B cell (primary cell): ENCODE measurements at regions not wholly inside any gene's neighbourhood (a gene's known extent, or its start where the extent isn't known, plus 50 kb on each side); places are given as distances from the start of the nearest gene placed in this dataset.

Experiments used
- ATAC-seq: fragments of 200-7000 bp; cut with Tn5 transposase; one replicate; pipeline ENCODE4 v1.10.0; 2021; ENCODE audit warnings: low read depth, mild to moderate bottlenecking, moderate number of reproducible peaks, moderate library complexity
- CTCF ChIA-PET: fragments of 350-600 bp; sonication (Branson Sonifier 250); formaldehyde crosslinking; loops from one replicate; lab custom pipeline; 2021; ENCODE audit warnings: antibody characterized with exemption, inconsistent platforms; lab: Charles Lee
- POLR2A ChIA-PET: fragments of 350-600 bp; sonication (Branson Sonifier 250); formaldehyde crosslinking; loops from one replicate; lab custom pipeline; 2021; ENCODE audit warnings: antibody characterized with exemption; lab: Charles Lee
- DNase-seq: peaks from one replicate; pipeline ENCODE4 v3.0.0; 2013
- H2AFZ ChIP-seq: 2 replicates; pipeline ENCODE4 v1.6.1; 2012; ENCODE audit warnings: mild to moderate bottlenecking, low read depth, low read length; ENCODE audit not compliant: insufficient read depth, poor library complexity, severe bottlenecking
- H3K27ac ChIP-seq, 2 donors: 1 replicate in 1 of 2; 2 replicates in 1 of 2; pipeline ENCODE4 v1.5.1; 2012 to 2013; ENCODE audit warnings: low read length in 2 of 2, mild to moderate bottlenecking in 2 of 2, moderate library complexity in 1 of 2
- H3K27me3 ChIP-seq, 4 experiments: fragments of 200-600 bp in 1 of 4; sonication (generic) in 1 of 4; replicated peaks in 1 of 4; 1 replicate in 2 of 4; 2 replicates in 2 of 4; pipeline versions ENCODE4 v1.6.1 to v1.7.0; 2013 to 2016; ENCODE audit warnings: low read length in 3 of 4, mild to moderate bottlenecking in 2 of 4, mixed read lengths in 1 of 4, moderate library complexity in 1 of 4; ENCODE audit not compliant: insufficient read depth in 4 of 4, control insufficient read depth in 3 of 4; ENCODE audit errors: control extremely low read depth in 1 of 4
- H3K36me3 ChIP-seq, 2 experiments: replicated peaks in 1 of 2; 1 replicate in 1 of 2; 2 replicates in 1 of 2; pipeline versions ENCODE4 v1.6.1 to v1.7.1; 2013; ENCODE audit warnings: low read length in 1 of 2; ENCODE audit not compliant: insufficient read depth in 2 of 2, control insufficient read depth in 1 of 2; ENCODE audit errors: control extremely low read depth in 1 of 2, extremely low read depth in 1 of 2
- H3K4me1 ChIP-seq, 2 donors: fragments of 200-600 bp in 1 of 2; sonication (generic) in 1 of 2; 1 replicate in 1 of 2; 2 replicates in 1 of 2; pipeline versions ENCODE4 v1.5.1 to v1.6.1; 2013 to 2017; ENCODE audit warnings: low read length in 2 of 2; ENCODE audit not compliant: control insufficient read depth in 2 of 2, insufficient read depth in 2 of 2
- H3K4me2 ChIP-seq: replicated peaks from 2 replicates; pipeline ENCODE3; 2012; ENCODE audit warnings: mild to moderate bottlenecking, low read depth, low read length; ENCODE audit not compliant: poor library complexity, severe bottlenecking
- H3K4me3 ChIP-seq, 5 experiments: fragments of 200-600 bp in 1 of 5; sonication (generic) in 1 of 5; 1 replicate in 3 of 5; 2 replicates in 2 of 5; pipeline versions ENCODE4 v1.5.1 to v1.7.0; 2011 to 2016; ENCODE audit warnings: low read length in 4 of 5, mild to moderate bottlenecking in 4 of 5, low read depth in 2 of 5, control low read depth in 1 of 5, moderate library complexity in 1 of 5; ENCODE audit not compliant: insufficient read depth in 1 of 5; ENCODE audit errors: control extremely low read depth in 1 of 5, extremely low read depth in 1 of 5
- H3K79me2 ChIP-seq: fragments of 200-600 bp; sonication (generic); one replicate; pipeline ENCODE4 v1.6.0; 2016; ENCODE audit warnings: low read length; ENCODE audit not compliant: control insufficient read depth, insufficient read depth
- H3K9ac ChIP-seq: fragments of 200-600 bp; sonication (generic); 2 replicates; pipeline ENCODE4 v1.6.1; 2017; ENCODE audit warnings: mild to moderate bottlenecking, low read length, moderate library complexity
- H3K9me3 ChIP-seq, 3 donors: one replicate each; pipeline versions ENCODE4 v1.6.1 to v1.7.1; 2013; ENCODE audit warnings: low read length in 2 of 3; ENCODE audit not compliant: control insufficient read depth in 2 of 3, insufficient read depth in 1 of 3; ENCODE audit errors: control extremely low read depth in 1 of 3
- H4K20me1 ChIP-seq: 2 replicates; pipeline ENCODE4 v1.6.0; 2012; ENCODE audit warnings: mild to moderate bottlenecking, low read length; ENCODE audit not compliant: insufficient read depth, control insufficient read depth, poor library complexity, severe bottlenecking
- H3K27ac Mint-ChIP-seq: one replicate; pipeline ENCODE4 v1.8.0; 2021; ENCODE audit warnings: mixed read lengths
- H3K27me3 Mint-ChIP-seq: one replicate; pipeline ENCODE4 v1.8.0; 2021; ENCODE audit warnings: mixed read lengths
- H3K4me1 Mint-ChIP-seq: one replicate; pipeline ENCODE4 v1.8.0; 2021; ENCODE audit warnings: mixed read lengths
- H3K4me3 Mint-ChIP-seq: one replicate; pipeline ENCODE4 v1.8.0; 2021; ENCODE audit warnings: mixed read lengths
- H3K9me3 Mint-ChIP-seq: one replicate; pipeline ENCODE4 v1.8.0; 2022; ENCODE audit warnings: mixed read lengths; ENCODE audit not compliant: insufficient read depth
- CTCF ChIP-seq: fragments of 200-600 bp; IDR thresholded peaks from one replicate; pipeline ENCODE4 v1.8.0; 2022; ENCODE audit warnings: antibody characterized with exemption, mild to moderate bottlenecking
- EZH2 ChIP-seq: IDR thresholded peaks from 2 replicates; pipeline ENCODE4 v1.6.1; 2012; ENCODE audit warnings: borderline replicate concordance, low read depth, mild to moderate bottlenecking, moderate library complexity, low read length; ENCODE audit not compliant: insufficient read depth, poor library complexity, severe bottlenecking
- WGBS: methylation state at CpG from one replicate; pipeline ENCODE4 v1.1.5; 2013; ENCODE audit warnings: missing lambda C conversion rate; ENCODE audit not compliant: insufficient coverage; 5-methylcytosine and 5-hydroxymethylcytosine counted together
- intact Hi-C: fragments of 100-400 bp; cut with micrococcal nuclease; formaldehyde crosslinking; loops from one replicate; pipeline ENCODE4 v1.10.0; 2022

- Histone ChIP-seq H3K9ac (no peak overlapping the region), H3K79me2 (no peaks in the 10 kb centered on the region), H3K27ac (no peak overlapping the region), H3K4me1 (no peaks in the 10 kb centered on the region), H4K20me1 (no peaks in the 10 kb centered on the region), H3K36me3 (no peaks in the 10 kb centered on the region), H3K9me3 (no peaks in the 10 kb centered on the region), H3K27me3 (no peaks in the 10 kb centered on the region), H2AFZ (no peak overlapping the region), H3K4me3 (no peak overlapping the region), H3K4me2 (no peak overlapping the region)
- no peak overlapping the region for H3K4me3 Mint-ChIP-seq
- H3K27ac Mint-ChIP-seq: no peak overlapping the region
- no CpG with 5 or more reads among the region's 1 CpG for WGBS
- H3K27me3 Mint-ChIP-seq: no peaks in the 10 kb centered on the region
- ChIA-PET CTCF (no interaction called here), POLR2A (no interaction called here)
- H3K9me3 Mint-ChIP-seq: peaks cover 2% of the 10 kb centered on the region
- intact Hi-C loops: no loop called here
- DNase-seq (no peak), ATAC-seq (no peak)
- TF ChIP-seq CTCF: no peak
- no peaks in the 10 kb centered on the region for H3K4me1 Mint-ChIP-seq
Measured at GRCh38 chr13:106233134-106233735, 302.2 kb downstream of the EFNB2 start.

- Histone ChIP-seq H3K4me3 (no peak overlapping the region), H3K27ac (no peak overlapping the region), H3K4me1 (no peaks in the 10 kb centered on the region), H3K9ac (no peak overlapping the region), H3K9me3 (no peaks in the 10 kb centered on the region), H3K4me2 (no peak overlapping the region), H3K79me2 (no peaks in the 10 kb centered on the region), H4K20me1 (no peaks in the 10 kb centered on the region), H2AFZ (no peak overlapping the region), H3K27me3 (no peaks in the 10 kb centered on the region), H3K36me3 (no peaks in the 10 kb centered on the region)
- CTCF ChIA-PET: no interaction called here
- Mint-ChIP-seq H3K27me3 (no peaks in the 10 kb centered on the region), H3K27ac (no peak overlapping the region), H3K4me3 (no peak overlapping the region), H3K4me1 (no peaks in the 10 kb centered on the region), H3K9me3 (peaks cover 2% of the 10 kb centered on the region)
- intact Hi-C loops: no loop called here
- DNase-seq (no peak), ATAC-seq (no peak)
- TF ChIP-seq CTCF: no peak
- TF ChIP-seq EZH2: no peak
- POLR2A ChIA-PET: no interaction called here
- no CpG with 5 or more reads among the region's 3 CpGs for WGBS
Measured at GRCh38 chr13:106232681-106233080, 302.8 kb downstream of the EFNB2 start.
